HFF-Myc (cell line): ENCODE measurements at regions not wholly inside any gene's neighbourhood (a gene's known extent, or its start where the extent isn't known, plus 50 kb on each side); places are given as distances from the start of the nearest gene placed in this dataset.

ENCODE experiments used
- DNase-seq: peaks from one replicate; pipeline ENCODE4 v3.0.0-alpha.2; 2011; ENCODE audit warnings: low read depth; ENCODE audit errors: extremely low read depth
- H3K4me3 ChIP-seq: replicated peaks from 2 replicates; pipeline ENCODE4 v1.5.1; 2011; ENCODE audit warnings: low read depth, mild to moderate bottlenecking, control low read depth, low read length
- TF ChIP-seq, protein P1 (sequence below): IDR thresholded peaks from 2 replicates; pipeline ENCODE4 v1.5.1; 2012; ENCODE audit warnings: mild to moderate bottlenecking, low read depth, low read length, control low read depth; ENCODE audit errors: missing control alignments

DNA sequence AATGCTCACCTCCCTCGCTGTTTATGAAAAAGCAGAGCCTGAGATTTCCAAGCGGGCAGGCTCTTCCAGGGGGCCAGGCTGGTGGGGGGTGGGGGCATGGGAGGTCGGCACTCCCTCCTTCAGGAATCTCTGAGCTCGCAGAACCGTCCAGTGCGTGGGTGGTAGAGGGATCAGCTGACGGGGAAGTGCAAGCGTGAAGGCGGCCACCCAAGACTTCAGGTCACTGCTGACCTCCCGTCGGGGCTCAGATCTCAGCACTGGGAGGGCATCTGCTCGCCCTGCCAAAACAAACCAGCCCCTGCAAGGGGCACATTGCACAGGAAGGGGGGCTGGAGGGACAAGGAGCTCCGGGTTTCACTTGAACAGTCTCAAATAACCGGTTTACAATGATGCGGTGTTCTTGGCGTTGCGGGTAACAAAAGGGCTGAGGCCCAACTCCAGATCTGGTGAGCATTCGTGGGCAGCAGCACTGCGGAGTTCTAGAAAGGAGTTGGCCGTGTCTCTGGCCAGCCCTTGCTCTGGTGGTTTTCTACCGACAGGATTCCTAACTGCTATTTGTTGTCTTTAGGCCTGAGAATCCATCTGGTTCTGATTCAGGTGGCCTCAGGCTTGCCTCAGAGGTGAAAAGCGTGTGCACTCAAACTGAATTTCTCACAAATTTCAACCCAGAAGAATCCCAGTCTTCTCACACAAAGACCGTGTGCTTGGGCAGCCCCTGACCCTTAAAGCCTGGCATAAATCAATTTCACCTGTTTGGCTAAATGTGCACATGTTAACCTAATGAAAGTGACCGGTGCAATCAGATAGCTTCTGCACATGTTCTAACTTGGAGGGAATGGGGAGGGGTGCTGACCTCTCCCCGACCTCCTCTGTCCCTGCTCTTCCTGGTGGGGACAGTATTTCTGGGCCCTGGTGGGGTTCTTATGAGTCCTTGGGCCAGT is 191.6 kb downstream of the MYLK4 start:
- H3K4me3 ChIP-seq: no peak overlapping the region
- no peak for DNase-seq
- TF ChIP-seq, protein P1, sequence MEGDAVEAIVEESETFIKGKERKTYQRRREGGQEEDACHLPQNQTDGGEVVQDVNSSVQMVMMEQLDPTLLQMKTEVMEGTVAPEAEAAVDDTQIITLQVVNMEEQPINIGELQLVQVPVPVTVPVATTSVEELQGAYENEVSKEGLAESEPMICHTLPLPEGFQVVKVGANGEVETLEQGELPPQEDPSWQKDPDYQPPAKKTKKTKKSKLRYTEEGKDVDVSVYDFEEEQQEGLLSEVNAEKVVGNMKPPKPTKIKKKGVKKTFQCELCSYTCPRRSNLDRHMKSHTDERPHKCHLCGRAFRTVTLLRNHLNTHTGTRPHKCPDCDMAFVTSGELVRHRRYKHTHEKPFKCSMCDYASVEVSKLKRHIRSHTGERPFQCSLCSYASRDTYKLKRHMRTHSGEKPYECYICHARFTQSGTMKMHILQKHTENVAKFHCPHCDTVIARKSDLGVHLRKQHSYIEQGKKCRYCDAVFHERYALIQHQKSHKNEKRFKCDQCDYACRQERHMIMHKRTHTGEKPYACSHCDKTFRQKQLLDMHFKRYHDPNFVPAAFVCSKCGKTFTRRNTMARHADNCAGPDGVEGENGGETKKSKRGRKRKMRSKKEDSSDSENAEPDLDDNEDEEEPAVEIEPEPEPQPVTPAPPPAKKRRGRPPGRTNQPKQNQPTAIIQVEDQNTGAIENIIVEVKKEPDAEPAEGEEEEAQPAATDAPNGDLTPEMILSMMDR: no peak

DNA sequence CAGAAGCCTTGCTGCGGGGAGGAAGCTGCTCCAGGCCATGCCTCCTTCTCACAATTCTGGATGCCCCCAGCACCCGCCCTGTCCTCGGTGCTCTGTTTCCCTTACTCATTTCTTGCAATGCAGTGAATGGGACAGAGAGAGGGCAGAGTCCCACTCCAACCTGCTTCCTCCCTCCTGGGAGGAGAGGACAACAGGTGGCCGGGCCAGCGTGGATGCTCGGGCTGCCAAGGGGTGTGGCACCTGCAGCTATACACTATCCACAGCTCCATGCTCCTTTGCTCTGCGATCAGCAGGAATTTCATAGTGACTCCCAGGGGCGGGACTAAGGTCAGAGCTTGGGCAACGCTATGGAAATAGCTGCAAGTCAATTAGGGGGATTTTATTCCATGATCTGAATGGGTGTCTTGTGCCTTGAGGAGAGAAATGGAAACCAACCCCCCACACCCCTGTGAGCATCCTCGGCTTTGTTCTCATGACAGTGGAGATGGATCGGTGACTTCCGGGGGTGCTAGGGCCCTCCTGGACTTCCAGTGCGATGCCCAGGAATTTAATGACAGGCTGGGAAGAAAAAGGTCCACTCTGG is 192.5 kb downstream of the MYLK4 start:
- TF ChIP-seq, protein P1: no peak
- H3K4me3 ChIP-seq: no peak overlapping the region
- DNase-seq: no peak

DNA sequence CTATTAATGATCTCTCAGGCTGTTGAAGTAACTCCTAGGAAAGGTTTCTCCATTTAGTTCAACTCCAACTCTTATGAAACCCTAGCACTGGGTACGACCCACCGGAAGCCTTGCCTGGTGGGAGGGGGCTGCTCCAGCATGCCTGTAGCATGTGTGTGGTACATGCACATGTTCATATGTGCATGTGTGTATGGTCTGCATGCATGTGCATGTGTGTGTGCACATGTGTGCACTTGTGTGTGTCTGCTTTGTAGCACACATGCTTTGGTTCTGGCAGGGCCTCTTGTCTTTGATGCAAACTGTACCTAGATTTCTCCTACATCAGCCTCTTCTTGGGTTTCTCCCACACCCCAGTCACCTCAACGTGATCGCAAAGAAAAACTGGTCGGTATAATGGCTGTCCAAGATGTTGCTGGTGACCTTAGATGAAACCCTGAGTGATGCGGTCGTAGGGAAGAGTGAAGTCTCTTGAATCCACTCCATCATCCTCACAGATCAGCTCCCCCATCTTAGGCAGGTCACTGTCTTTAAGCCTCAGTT is 193.5 kb downstream of the MYLK4 start:
- TF ChIP-seq, protein P1: no peak
- no peak overlapping the region for H3K4me3 ChIP-seq
- no peak for DNase-seq

DNA sequence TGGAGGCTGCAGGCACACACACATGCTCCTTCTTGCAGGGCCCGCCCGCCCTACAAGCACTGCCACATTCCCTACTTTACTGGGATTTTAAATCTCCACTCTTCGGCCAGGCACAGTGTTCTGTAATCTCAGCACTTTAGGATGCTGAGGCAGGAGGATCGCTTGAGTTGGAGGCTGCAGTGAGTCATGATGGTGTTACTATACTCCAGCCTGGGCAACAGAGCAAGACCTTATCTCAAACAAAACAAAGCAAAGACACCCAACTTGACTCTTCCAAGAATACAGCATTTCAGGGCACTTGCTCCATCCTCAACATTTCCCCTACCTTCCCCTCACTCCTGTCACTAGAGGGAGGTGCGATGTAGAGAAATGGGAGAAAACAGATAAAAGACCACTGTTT is 194.0 kb downstream of the MYLK4 start:
- TF ChIP-seq, protein P1: no peak
- H3K4me3 ChIP-seq: no peak overlapping the region
- DNase-seq: no peak

DNA sequence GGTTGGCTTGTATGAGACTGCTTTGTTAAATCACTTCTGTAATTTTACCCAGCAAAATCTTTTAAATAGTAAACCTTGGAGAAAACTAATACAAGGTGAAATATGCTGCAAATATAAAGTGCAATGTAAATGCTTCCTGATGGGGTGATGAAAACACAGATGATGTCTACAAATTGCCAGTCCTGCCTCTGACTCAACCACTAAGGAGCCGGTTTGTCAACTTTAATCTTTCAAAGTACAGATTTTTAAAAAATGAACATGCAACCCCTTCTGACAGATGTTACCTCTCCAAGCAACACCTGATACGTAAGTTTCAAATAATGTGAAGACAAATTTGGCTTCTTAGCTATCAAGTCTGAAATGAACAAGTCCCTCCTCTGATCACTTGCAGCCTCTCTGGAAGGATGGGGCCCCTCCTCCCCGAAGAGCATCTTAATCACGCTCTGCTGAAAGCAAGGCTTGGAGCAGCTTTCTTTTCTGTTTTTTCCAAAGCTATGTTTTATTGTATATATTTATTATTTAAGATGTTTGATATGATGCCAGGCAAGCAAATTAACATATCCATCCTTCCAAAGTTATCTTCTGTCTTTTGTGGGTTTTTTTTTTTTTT is 196.0 kb downstream of the MYLK4 start:
- TF ChIP-seq, protein P1: no peak
- no peak for DNase-seq
- no peak overlapping the region for H3K4me3 ChIP-seq

DNA sequence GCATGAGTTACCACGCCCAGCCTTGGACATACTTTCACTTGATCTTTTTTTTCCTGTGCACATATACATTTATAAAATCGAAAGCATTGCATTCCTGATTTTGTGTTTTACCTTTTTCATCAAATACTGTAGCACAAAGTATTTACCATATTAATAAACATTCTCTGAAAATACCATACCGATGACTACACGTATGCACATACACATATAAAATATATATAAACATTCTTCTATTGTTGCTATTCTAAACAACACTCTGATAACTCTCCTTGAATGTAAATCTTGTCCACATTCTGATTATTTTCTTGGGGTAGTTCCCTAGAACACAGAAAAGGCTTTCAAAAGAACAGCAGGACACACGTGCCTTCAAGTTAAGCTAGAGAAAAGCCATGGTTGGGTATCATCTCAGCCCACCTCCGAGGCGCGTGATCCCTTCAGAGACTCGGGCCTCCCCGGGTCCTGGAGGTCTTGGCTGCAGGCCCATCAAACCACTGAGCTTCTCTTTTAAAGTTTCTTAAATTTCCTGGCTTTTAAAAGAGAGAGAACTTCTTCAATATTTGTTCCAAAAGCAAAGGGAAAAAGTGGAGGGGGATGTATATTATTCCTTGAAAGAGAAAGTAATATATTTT is 198.1 kb downstream of the MYLK4 start:
- TF ChIP-seq, protein P1: no peak
- H3K4me3 ChIP-seq: no peak overlapping the region
- DNase-seq: no peak
